HG02623 (cell line): ENCODE measurements at regions not wholly inside any gene's neighbourhood (a gene's known extent, or its start where the extent isn't known, plus 50 kb on each side); places are given as distances from the start of the nearest gene placed in this dataset.
"Not testable (repeated sequence)": the region's sequence is repeated elsewhere in the genome, so short reads cannot be mapped to it uniquely, and the experiment has no call there.

Source experiments
- ATAC-seq: cut with Tn5 transposase; IDR thresholded peaks from one replicate; pipeline ENCODE4 v1.9.1; 2021; ENCODE audit warnings: moderate library complexity; ENCODE audit not compliant: unreplicated experiment

- no peak for ATAC-seq
Measured at GRCh38 chr13:81350056-81350455, 1009.1 kb upstream of the SPRY2 start.

GRCh38 chr13:81340118-81341069 is 999.5 kb upstream of the SPRY2 start:
- ATAC-seq = not testable (repeated sequence)

GRCh38 chr13:81339666-81340065 is 998.7 kb upstream of the SPRY2 start:
- not testable (repeated sequence) for ATAC-seq

GRCh38 chr13:81334481-81334880 is 993.6 kb upstream of the SPRY2 start:
- ATAC-seq = no peak

- ATAC-seq = no peak
Measured at GRCh38 chr13:81326913-81327312, 986.0 kb upstream of the SPRY2 start.

GRCh38 chr13:81320516-81320915 is 979.6 kb upstream of the SPRY2 start:
- no peak for ATAC-seq

GRCh38 chr13:81319351-81319750 is 978.4 kb upstream of the SPRY2 start:
- ATAC-seq = no peak

- ATAC-seq = no peak
Measured at GRCh38 chr13:81318231-81319019, 977.5 kb upstream of the SPRY2 start.

- no peak for ATAC-seq
Measured at GRCh38 chr13:81314461-81314860, 973.5 kb upstream of the SPRY2 start.

GRCh38 chr13:81305928-81306327 is 965.0 kb upstream of the SPRY2 start:
- no peak for ATAC-seq

GRCh38 chr13:81304121-81304659 is 963.3 kb upstream of the SPRY2 start:
- ATAC-seq = no peak

- no peak for ATAC-seq
Measured at GRCh38 chr13:81302677-81303076, 961.8 kb upstream of the SPRY2 start.

GRCh38 chr13:81302125-81302524 is 961.2 kb upstream of the SPRY2 start:
- ATAC-seq = no peak

- no peak for ATAC-seq
Measured at GRCh38 chr13:81295177-81295576, 954.3 kb upstream of the SPRY2 start.

- ATAC-seq = no peak
Measured at GRCh38 chr13:81293594-81294164, 952.8 kb upstream of the SPRY2 start.

- ATAC-seq = no peak
Measured at GRCh38 chr13:81283561-81283960, 942.6 kb upstream of the SPRY2 start.

- no peak for ATAC-seq
Measured at GRCh38 chr13:81283062-81283461, 942.1 kb upstream of the SPRY2 start.

GRCh38 chr13:81275666-81276258 is 934.8 kb upstream of the SPRY2 start:
- no peak for ATAC-seq

GRCh38 chr13:81247711-81248110 is 906.8 kb upstream of the SPRY2 start:
- ATAC-seq = no peak

- no peak for ATAC-seq
Measured at GRCh38 chr13:81246556-81246955, 905.6 kb upstream of the SPRY2 start.

GRCh38 chr13:81244011-81244410 is 903.1 kb upstream of the SPRY2 start:
- no peak for ATAC-seq
